Panc1 (cell line): ENCODE measurements at regions not wholly inside any gene's neighbourhood (a gene's known extent, or its start where the extent isn't known, plus 50 kb on each side); places are given as distances from the start of the nearest gene placed in this dataset.

Experiments used
- POLR2AphosphoS5 ChIP-seq: IDR thresholded peaks from 2 replicates; pipeline ENCODE4 v1.6.1; 2012; ENCODE audit warnings: mild to moderate bottlenecking, low read depth, low read length, moderate library complexity
- REST ChIP-seq, 2 experiments: IDR thresholded peaks; 2 replicates each; pipeline ENCODE4 v1.6.1; 2011 to 2012; ENCODE audit warnings: low read depth in 2 of 2, control low read depth in 1 of 2, low read length in 1 of 2, mild to moderate bottlenecking in 1 of 2, moderate library complexity in 1 of 2; ENCODE audit not compliant: insufficient read depth in 1 of 2
- SIN3A ChIP-seq: IDR thresholded peaks from 2 replicates; pipeline ENCODE4 v1.6.1; 2012; ENCODE audit warnings: low read depth, mild to moderate bottlenecking, low read length, moderate library complexity, borderline replicate concordance; ENCODE audit not compliant: insufficient read depth
- TCF7L2 ChIP-seq: IDR thresholded peaks from 2 replicates; pipeline ENCODE4 v1.6.1; 2011; ENCODE audit warnings: mild to moderate bottlenecking, low read depth, low read length, inconsistent platforms
- TF ChIP-seq, protein P1 (sequence below): fragments of 450-650 bp; IDR thresholded peaks from 2 replicates; pipeline ENCODE4 v1.5.1; 2017; ENCODE audit warnings: mild to moderate bottlenecking

DNA sequence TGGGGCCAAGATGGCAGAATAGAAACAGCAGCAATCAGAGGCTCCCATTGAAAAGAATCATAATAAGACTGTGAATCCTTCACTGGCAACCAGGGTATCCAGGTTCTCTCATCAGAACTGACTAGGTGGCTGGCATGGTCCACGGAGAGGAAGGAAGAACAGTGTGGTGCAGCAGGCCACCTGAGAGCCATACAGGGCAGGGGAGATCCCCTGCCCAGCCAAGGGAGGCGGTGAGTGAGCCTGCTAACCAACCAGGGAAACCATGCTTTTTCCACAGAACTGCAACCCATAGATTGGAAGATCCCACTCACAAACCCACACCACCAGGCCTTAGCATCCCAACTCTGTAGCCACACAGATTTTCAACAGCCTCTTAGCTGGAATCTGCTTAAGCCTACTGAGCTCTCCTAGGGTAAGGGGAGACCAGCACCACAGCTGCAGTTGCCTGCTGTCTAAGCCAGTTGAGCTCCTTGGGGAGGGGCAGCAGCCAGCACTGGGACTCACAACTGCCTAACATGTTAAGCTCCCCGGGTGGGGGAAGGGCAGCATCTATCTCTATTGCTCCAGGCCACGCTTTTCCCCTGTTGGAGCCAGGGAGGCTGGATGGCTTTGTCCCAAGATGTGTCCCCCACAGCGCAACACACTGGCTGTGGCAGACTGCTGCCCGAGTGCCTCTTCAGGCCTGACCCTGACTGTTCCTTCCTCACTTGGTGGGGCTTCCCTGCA, 342.6 kb upstream of the CCDC196 start:
- TF ChIP-seq, protein P1, sequence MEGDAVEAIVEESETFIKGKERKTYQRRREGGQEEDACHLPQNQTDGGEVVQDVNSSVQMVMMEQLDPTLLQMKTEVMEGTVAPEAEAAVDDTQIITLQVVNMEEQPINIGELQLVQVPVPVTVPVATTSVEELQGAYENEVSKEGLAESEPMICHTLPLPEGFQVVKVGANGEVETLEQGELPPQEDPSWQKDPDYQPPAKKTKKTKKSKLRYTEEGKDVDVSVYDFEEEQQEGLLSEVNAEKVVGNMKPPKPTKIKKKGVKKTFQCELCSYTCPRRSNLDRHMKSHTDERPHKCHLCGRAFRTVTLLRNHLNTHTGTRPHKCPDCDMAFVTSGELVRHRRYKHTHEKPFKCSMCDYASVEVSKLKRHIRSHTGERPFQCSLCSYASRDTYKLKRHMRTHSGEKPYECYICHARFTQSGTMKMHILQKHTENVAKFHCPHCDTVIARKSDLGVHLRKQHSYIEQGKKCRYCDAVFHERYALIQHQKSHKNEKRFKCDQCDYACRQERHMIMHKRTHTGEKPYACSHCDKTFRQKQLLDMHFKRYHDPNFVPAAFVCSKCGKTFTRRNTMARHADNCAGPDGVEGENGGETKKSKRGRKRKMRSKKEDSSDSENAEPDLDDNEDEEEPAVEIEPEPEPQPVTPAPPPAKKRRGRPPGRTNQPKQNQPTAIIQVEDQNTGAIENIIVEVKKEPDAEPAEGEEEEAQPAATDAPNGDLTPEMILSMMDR = no peak
- no peak for TF ChIP-seq POLR2AphosphoS5
- no peak for TF ChIP-seq REST (IDR thresholded peaks at IDR 0.05; ENCODE audit: insufficient read depth in 1 of 2, low read depth in 2 of 2, low read length in 1 of 2)
- TF ChIP-seq SIN3A = no peak
- TF ChIP-seq TCF7L2 = no peak
